Left ventricle myocardium superior (tissue), 1 donor: ENCODE measurements at regions not wholly inside any gene's neighbourhood (a gene's known extent, or its start where the extent isn't known, plus 50 kb on each side); places are given as distances from the start of the nearest gene placed in this dataset.
"Not testable (repeated sequence)": the region's sequence is repeated elsewhere in the genome, so short reads cannot be mapped to it uniquely, and the experiment has no call there.

Experiments
- ATAC-seq: fragments of 200-7000 bp; cut with Tn5 transposase; one replicate; pipeline ENCODE4 v1.9.1; 2020; ENCODE audit warnings: mild to moderate bottlenecking, moderate library complexity
- DNase-seq: peaks from one replicate; pipeline ENCODE4 v3.0.0-alpha.2; 2020
- intact Hi-C: fragments of 100-400 bp; cut with micrococcal nuclease; formaldehyde crosslinking; loops from one replicate; pipeline ENCODE4 v1.11.0; 2022
- donor health status: DM: no; HTN: yes; CAD: no; lungs with severe emphysema.

GRCh38 chrX:97846718-97847237 is 963.1 kb downstream of the RPA4 start:
- intact Hi-C loops, result no loop called here
- no peak for ATAC-seq
- DNase-seq, result no peak

- no peak for ATAC-seq
- DNase-seq, result no peak
- intact Hi-C loops, result no loop called here
Observed at GRCh38 chrX:97847885-97848679, 964.4 kb downstream of the RPA4 start.

- intact Hi-C loops, result no loop called here
- no peak for DNase-seq
- no peak for ATAC-seq
Observed at GRCh38 chrX:97849951-97850350, 966.2 kb downstream of the RPA4 start.

GRCh38 chrX:97850911-97851310 is 967.2 kb downstream of the RPA4 start:
- intact Hi-C loops, result no loop called here
- no peak for ATAC-seq
- no peak for DNase-seq

GRCh38 chrX:97854086-97854485 is 970.4 kb downstream of the RPA4 start:
- intact Hi-C loops, result no loop called here
- DNase-seq (no peak), ATAC-seq (no peak)

GRCh38 chrX:97858592-97858991 is 974.9 kb downstream of the RPA4 start:
- intact Hi-C loops, result no loop called here
- DNase-seq (no peak), ATAC-seq (no peak)

- intact Hi-C loops, result no loop called here
- ATAC-seq (no peak), DNase-seq (no peak)
Observed at GRCh38 chrX:97860226-97860625, 976.5 kb downstream of the RPA4 start.

- intact Hi-C loops, result no loop called here
- no peak for DNase-seq
- ATAC-seq, result no peak
Observed at GRCh38 chrX:97863261-97863660, 979.6 kb downstream of the RPA4 start.

GRCh38 chrX:97867266-97867665 is 983.6 kb downstream of the RPA4 start:
- no peak for ATAC-seq
- intact Hi-C loops, result no loop called here
- DNase-seq, result no peak

- no peak for ATAC-seq
- intact Hi-C loops, result no loop called here
- DNase-seq, result no peak
Observed at GRCh38 chrX:97876697-97877407, 993.1 kb downstream of the RPA4 start.

- ATAC-seq (no peak), DNase-seq (no peak)
- intact Hi-C loops, result no loop called here
Observed at GRCh38 chrX:97882306-97882705, 998.6 kb downstream of the RPA4 start.

GRCh38 chrX:97895751-97896150 is 1012.0 kb downstream of the RPA4 start:
- ATAC-seq, result no peak

GRCh38 chrX:97897998-97898397 is 1014.3 kb downstream of the RPA4 start:
- ATAC-seq (no peak), DNase-seq (no peak)
- intact Hi-C loops, result no loop called here

More at GRCh38 chrX:97895751-97896150, 1012.0 kb downstream of the RPA4 start:
- no peak for DNase-seq
- intact Hi-C loops, result no loop called here

- intact Hi-C loops, result no loop called here
- DNase-seq (no peak), ATAC-seq (no peak)
Observed at GRCh38 chrX:97898798-97899197, 1015.1 kb downstream of the RPA4 start.

GRCh38 chrX:97907791-97908190 is 1024.1 kb downstream of the RPA4 start:
- no peak for ATAC-seq
- intact Hi-C loops, result no loop called here
- DNase-seq, result no peak

- ATAC-seq, result no peak
- no peak for DNase-seq
- intact Hi-C loops, result no loop called here
Observed at GRCh38 chrX:97909245-97909644, 1025.5 kb downstream of the RPA4 start.

- ATAC-seq, DNase-seq, intact Hi-C loops: not testable (repeated sequence)
Observed at GRCh38 chrX:97915390-97915789, 1031.7 kb downstream of the RPA4 start.

- intact Hi-C loops, DNase-seq, ATAC-seq: not testable (repeated sequence)
Observed at GRCh38 chrX:97921223-97921622, 1037.5 kb downstream of the RPA4 start.

GRCh38 chrX:97931586-97931985 is 1047.9 kb downstream of the RPA4 start:
- intact Hi-C loops, result no loop called here
- ATAC-seq (no peak), DNase-seq (no peak)

- ATAC-seq (no peak), DNase-seq (no peak)
- intact Hi-C loops, result no loop called here
Observed at GRCh38 chrX:97936296-97936695, 1052.6 kb downstream of the RPA4 start.

GRCh38 chrX:97938706-97939105 is 1055.0 kb downstream of the RPA4 start:
- DNase-seq (no peak), ATAC-seq (no peak)
- intact Hi-C loops, result no loop called here
